ENCODE measurements at regions not wholly inside any gene's neighbourhood (a gene's known extent, or its start where the extent isn't known, plus 50 kb on each side); places are given as distances from the start of the nearest gene placed in this dataset.
"Not testable (repeated sequence)": the region's sequence is repeated elsewhere in the genome, so short reads cannot be mapped to it uniquely, and the experiment has no call there.

DNA sequence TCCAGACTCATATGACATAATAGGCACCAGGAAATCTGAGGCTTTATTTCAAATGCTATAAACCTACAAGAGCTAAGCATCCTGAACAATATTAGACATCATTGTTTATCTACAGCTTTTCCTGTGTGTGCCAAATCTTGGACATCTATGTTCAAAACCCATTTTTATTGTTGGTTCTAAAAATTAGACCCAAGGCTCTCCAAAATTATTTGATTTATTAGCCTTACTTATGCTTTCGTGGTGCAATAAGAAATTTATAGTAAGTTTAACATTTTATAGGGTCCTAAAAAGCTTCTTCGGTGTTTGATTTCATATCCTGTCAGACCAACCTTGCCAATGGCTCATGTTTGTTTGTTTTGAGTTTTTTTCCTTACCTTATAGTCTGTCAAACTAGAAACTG is 1014.5 kb upstream of the MANEA start:
- no peaks in the 10 kb centered on the region for H3K4me1 Mint-ChIP-seq
- no peaks in the 10 kb centered on the region for H3K27me3 Mint-ChIP-seq (ENCODE audit: low read depth in 3 of 3)
- H3K9me3 Mint-ChIP-seq: peaks cover 12 to 45% (median 34%) of the 10 kb centered on the region in 6 donors
- H3K4me3 Mint-ChIP-seq: no peak overlapping the region
- DNase-seq: no peak
- H3K36me3 Mint-ChIP-seq: no peaks in the 10 kb centered on the region
- H3K27ac Mint-ChIP-seq: no peak overlapping the region

DNA sequence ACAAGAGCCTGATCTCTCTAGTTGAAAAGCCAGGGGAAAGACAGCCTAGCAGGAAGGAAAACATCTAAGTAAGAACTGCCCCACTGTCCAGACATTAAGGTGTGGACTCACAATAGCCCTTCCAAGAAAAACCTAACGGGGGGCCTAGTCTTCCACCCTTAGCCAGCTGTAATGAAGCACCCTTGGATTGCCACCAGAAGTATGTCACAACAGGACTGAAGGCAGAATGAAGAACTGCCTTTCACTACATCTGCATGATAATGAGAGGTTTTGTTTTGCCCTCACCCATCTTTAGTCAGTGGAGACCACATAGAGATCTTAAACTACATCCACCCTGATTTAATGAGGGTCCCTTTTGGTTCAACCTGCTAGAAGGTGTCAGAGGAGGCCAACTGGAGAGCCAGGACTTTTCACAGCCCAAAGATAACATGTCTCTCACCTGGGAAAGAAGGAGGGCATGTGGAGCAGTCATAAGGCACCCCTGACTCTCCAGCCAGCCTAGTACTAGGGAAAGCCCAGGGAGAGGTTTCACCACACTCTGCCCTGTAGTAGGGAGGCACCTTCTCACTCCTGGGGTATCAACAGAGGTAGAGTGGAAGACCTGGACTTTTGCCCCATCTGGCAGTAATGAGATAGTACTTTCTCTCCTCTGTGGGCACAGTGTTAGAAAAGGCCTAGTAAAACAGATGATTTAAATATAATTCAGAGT is 1017.4 kb upstream of the MANEA start:
- Mint-ChIP-seq H3K27me3 (ENCODE audit: low read depth in 3 of 3) (peaks cover 0 to 4% (median 0%) of the 10 kb centered on the region in 3 donors), H3K9me3 (peaks cover 14 to 49% (median 33%) of the 10 kb centered on the region in 6 donors), H3K36me3 (peaks cover 0 to 7% (median 4%) of the 10 kb centered on the region in 3 donors), H3K4me1 (no peaks in the 10 kb centered on the region), H3K27ac (no peak overlapping the region), H3K4me3 (no peak overlapping the region)
- DNase-seq: no peak

DNA sequence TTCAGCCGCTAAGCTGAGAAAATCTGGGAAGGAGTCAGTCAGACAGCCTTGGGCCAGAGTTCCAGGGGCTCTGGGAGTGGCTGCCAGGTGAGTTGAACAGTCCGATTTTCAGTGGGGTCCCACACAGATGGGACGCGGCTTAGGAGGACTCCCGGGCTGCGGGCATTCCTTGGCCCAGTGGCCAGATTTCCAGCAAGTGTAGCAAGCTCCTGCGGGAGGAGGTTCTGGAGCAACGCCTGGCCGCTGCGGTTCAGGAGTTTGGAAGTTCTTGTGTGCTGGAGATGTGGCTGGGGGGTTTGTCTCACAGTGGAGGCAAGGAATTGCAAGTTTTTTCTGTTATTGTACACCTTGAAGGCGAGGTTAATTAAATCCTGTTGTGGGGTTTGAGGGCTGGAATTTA is 1020.1 kb upstream of the MANEA start:
- not testable (repeated sequence) for H3K4me3 Mint-ChIP-seq; H3K4me1 Mint-ChIP-seq; H3K27me3 Mint-ChIP-seq (ENCODE audit: low read depth in 3 of 3); H3K27ac Mint-ChIP-seq; DNase-seq
- peaks cover 2 to 10% (median 4%) of the 10 kb centered on the region in 3 donors for H3K36me3 Mint-ChIP-seq
- peaks cover 16 to 54% (median 44%) of the 10 kb centered on the region in 6 donors for H3K9me3 Mint-ChIP-seq

DNA sequence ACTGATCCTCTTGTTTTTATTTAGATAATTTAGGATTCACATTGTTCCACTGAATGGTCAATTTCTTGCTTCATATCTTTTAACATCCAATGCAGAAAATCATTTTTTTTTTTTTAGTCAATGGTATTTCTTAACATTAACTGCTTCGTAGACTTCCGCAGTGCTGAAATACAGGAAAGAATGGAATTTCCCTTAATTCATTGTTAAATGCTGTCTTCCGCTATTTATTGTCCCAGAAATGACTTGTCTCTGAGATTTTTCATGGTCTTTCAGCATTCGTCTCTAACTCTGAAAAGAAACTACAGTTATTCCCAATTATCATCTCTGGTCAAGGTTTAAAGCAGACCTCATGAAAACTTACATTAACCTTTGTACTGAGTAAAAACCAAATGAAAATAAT is 1029.1 kb upstream of the MANEA start:
- H3K27ac Mint-ChIP-seq: no peak overlapping the region
- H3K9me3 Mint-ChIP-seq: peaks cover 2 to 32% (median 15%) of the 10 kb centered on the region in 6 donors
- H3K36me3 Mint-ChIP-seq: no peaks in the 10 kb centered on the region
- peaks cover 0 to 1% (median 0%) of the 10 kb centered on the region in 3 donors for H3K27me3 Mint-ChIP-seq (ENCODE audit: low read depth in 3 of 3)
- no peak overlapping the region for H3K4me3 Mint-ChIP-seq
- H3K4me1 Mint-ChIP-seq: no peaks in the 10 kb centered on the region
- no peak for DNase-seq

DNA sequence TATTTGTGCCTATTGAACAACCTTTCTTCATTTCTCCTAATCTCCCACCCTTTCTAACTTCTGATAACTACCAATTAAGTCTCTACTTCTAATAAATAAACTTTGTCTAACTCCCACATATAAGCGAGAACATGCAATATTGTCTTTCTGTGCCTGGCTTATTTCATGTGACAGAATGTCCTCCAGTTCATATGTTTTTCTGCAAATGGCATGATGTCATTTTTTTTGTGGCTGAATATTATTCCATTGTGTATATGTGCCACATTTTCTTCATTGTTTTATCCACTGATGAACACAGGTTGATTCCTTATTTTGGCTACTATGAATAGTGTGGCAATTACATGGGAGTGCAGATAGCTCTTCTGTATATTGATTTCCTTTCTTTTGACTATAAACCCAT is 1041.5 kb upstream of the MANEA start:
- Mint-ChIP-seq H3K9me3 (peaks cover 14 to 48% (median 35%) of the 10 kb centered on the region in 6 donors), H3K4me3 (no peak overlapping the region), H3K4me1 (no peaks in the 10 kb centered on the region), H3K27me3 (ENCODE audit: low read depth in 3 of 3) (peaks cover 0 to 3% (median 0%) of the 10 kb centered on the region in 3 donors), H3K27ac (no peak overlapping the region), H3K36me3 (peaks cover 0 to 6% (median 0%) of the 10 kb centered on the region in 3 donors)
- no peak for DNase-seq

DNA sequence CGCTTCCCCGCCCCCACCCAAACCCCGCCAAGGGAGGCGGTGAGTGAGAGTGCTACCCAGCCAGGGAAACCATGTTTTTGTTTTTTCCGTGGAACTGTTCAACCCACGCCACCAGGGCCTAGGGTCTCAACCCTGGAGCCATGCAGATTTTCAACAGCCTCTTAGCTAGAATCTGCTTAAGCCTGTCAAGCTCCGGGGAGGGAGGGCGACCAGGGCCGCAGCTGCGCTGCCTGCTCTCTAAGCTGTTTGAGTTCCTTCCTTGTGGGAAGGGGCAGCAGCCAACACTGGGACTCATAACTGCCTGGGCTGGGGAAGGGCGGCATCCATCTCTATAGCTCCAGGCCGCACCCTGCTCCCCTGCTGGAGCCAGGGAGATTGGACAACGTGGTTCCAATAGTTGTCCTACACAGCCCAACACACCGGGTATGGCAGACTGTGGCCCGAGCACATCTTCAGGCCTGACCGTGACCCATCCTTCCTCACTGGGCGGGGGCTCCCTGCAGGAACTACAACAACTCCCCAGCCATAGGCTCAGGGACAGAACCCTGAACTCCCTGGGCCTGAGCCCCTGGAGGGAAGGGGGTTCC is 1065.7 kb upstream of the MANEA start:
- H3K4me3 Mint-ChIP-seq: no peak overlapping the region
- no peaks in the 10 kb centered on the region for H3K36me3 Mint-ChIP-seq
- no peaks in the 10 kb centered on the region for H3K4me1 Mint-ChIP-seq
- H3K27ac Mint-ChIP-seq: no peak overlapping the region
- peaks cover 0 to 2% (median 2%) of the 10 kb centered on the region in 3 donors for H3K27me3 Mint-ChIP-seq (ENCODE audit: low read depth in 3 of 3)
- peaks cover 0 to 9% (median 4%) of the 10 kb centered on the region in 6 donors for H3K9me3 Mint-ChIP-seq
- no peak for DNase-seq

DNA sequence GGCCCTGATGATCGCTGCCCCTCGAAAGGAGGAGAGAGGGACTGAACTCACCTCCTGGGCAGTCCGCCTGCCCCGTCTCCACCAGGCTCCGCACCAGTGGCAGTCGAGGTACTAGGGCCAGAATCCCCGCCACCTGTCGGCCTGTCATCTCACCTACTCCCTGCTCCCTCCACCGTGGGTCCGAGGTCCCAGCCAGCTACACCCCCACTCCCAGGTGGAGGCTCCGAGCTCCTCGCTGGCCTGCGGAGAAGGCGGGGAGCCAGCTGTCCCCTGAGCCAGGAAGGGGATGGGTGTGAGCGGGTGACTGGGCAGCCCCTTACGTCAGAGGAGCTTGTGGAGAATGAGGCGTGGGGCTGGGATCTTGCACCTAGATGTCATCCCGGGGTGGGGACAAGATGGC is 1066.5 kb upstream of the MANEA start:
- Mint-ChIP-seq H3K36me3 (no peaks in the 10 kb centered on the region), H3K9me3 (peaks cover 0 to 9% (median 4%) of the 10 kb centered on the region in 6 donors), H3K27ac (no peak overlapping the region), H3K27me3 (ENCODE audit: low read depth in 3 of 3) (peaks cover 0 to 2% (median 2%) of the 10 kb centered on the region in 3 donors), H3K4me3 (no peak overlapping the region), H3K4me1 (no peaks in the 10 kb centered on the region)
- no peak for DNase-seq

DNA sequence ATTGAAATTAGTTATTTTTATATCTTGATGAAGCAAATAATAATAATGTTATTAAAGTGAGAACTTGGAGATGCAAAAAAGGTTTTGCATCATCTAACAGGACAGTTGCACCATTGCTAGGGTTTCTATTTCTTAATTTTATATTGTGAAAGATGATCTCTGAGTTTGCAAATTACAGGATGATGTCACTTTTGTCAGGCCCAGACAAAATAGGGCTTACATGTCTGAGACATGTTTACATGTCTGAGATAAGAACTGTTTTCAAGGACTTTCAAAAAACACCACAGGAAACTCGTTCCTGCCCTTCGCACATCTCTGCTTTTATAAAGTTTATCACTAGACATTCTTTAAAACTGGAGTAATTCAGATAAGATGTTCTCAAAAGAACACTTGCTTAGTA is 1075.8 kb upstream of the MANEA start:
- Mint-ChIP-seq H3K27ac (no peak overlapping the region), H3K27me3 (ENCODE audit: low read depth in 3 of 3) (no peaks in the 10 kb centered on the region), H3K4me1 (no peaks in the 10 kb centered on the region), H3K36me3 (no peaks in the 10 kb centered on the region), H3K9me3 (peaks cover 2 to 16% (median 7%) of the 10 kb centered on the region in 6 donors), H3K4me3 (no peak overlapping the region)
- DNase-seq: no peak

DNA sequence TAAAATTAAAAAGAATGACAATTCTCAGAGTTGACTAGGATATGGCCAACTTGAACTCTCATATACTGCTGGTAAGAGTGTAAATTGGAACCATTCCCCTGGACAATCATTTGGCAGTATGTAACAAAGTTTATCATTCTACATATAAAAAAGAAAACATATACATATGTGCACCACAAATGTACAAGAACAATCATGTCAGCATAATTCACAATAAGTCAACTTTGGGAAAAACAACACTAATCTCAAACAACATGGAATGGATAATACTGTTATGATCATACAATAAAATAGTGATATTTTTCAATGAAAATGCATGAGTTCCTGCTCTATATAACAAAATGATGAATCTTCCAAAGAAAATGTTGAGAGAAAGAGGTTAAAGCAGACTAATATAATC is 1078.7 kb upstream of the EPHA7 start:
- Mint-ChIP-seq H3K36me3 (no peaks in the 10 kb centered on the region), H3K4me3 (no peak overlapping the region), H3K4me1 (no peaks in the 10 kb centered on the region), H3K27ac (no peak overlapping the region), H3K9me3 (peaks cover 6 to 20% (median 10%) of the 10 kb centered on the region in 6 donors), H3K27me3 (ENCODE audit: low read depth in 3 of 3) (no peaks in the 10 kb centered on the region)
- no peak for DNase-seq

DNA sequence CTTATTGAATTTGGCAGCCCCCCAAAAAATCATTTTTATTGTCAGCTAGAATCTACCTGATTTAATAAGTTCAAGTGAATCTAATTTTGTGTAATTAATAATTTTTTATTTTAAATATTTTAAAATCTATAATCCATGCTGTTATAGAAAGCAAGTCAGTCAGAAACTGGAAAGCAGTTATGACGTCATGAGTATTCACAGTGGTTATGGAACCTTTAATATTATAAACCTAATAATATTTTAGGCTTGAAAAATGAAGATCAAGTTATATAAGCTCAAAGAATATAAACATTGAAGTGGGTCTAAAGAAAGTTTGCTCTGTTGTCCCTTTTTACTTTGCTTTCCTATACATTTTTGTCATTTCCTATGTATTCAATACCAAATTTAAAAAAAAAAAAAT is 1075.1 kb upstream of the EPHA7 start:
- no peaks in the 10 kb centered on the region for H3K27me3 Mint-ChIP-seq (ENCODE audit: low read depth in 3 of 3)
- no peaks in the 10 kb centered on the region for H3K36me3 Mint-ChIP-seq
- DNase-seq: no peak
- peaks cover 2 to 38% (median 10%) of the 10 kb centered on the region in 6 donors for H3K9me3 Mint-ChIP-seq
- no peaks in the 10 kb centered on the region for H3K4me1 Mint-ChIP-seq
- no peak overlapping the region for H3K4me3 Mint-ChIP-seq
- no peak overlapping the region for H3K27ac Mint-ChIP-seq

DNA sequence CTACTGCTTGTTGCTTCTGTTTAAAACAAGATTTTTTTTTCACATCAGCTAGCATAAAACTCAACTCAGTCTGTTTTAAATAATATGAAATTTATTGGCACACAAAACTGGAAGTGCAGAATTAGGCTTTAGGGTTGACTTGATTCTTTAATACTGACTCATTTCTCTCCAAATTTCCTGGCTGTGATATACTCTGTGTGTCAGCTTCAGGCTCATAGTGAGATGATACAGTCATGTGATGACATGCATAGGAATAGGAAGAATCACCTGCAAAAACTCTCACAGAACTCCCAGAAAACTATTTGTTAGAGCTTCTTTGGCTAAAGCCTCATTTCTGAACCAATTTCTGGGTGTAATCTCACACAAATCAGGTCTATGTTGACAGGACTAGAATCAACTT is 1068.0 kb upstream of the EPHA7 start:
- Mint-ChIP-seq H3K27me3 (ENCODE audit: low read depth in 3 of 3) (no peaks in the 10 kb centered on the region), H3K36me3 (no peaks in the 10 kb centered on the region), H3K4me1 (no peaks in the 10 kb centered on the region), H3K4me3 (no peak overlapping the region), H3K9me3 (peaks cover 0 to 16% (median 7%) of the 10 kb centered on the region in 6 donors), H3K27ac (no peak overlapping the region)
- DNase-seq: no peak

DNA sequence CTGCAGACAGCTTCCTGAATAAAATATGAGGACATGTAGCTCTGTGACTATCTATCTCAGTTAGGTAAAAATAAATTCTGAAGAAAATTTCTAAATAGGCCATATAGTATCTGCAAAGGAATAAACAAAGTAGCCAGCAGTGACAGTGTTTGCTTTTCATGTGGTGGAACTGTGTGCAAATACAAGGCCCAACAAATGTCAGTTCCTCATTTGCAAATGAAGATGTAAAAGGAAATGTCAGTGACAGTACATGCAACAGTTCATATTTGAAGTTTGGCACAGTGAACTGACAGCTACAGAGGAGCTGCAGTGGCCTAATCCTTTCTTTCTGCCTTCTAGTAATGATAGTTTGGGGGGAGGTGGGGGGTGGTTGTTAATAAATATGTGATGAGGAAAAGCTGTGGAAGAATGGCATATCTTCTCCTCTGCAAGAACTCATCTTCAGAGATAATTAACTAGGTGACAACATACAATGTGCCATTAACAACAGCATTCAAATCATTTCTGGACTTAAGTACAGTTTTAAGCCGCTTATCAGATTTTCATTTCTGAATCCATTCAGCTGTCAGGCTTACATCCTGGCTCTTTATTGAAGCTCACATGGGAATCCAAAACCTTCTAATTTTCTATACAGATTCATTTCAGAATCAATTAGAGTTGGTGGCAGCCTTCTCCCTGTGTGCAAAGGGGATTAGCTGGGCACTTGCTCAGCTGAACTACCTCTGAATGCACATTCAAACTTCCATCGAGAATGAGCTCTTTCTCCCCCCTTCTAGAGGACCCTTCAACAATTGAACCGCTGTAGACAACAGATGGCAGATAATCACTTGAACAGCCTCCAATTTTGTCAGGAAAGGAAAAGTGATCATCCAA is 1059.0 kb upstream of the EPHA7 start:
- Mint-ChIP-seq H3K27me3 (ENCODE audit: low read depth in 3 of 3) (peaks cover 0 to 2% (median 0%) of the 10 kb centered on the region in 3 donors), H3K4me1 (no peaks in the 10 kb centered on the region), H3K27ac (peak overlapping the region in 1 of 6 donors; percentile 5), H3K4me3 (no peak overlapping the region), H3K36me3 (no peaks in the 10 kb centered on the region), H3K9me3 (peaks cover 10 to 46% (median 22%) of the 10 kb centered on the region in 6 donors)
- no peak for DNase-seq

DNA sequence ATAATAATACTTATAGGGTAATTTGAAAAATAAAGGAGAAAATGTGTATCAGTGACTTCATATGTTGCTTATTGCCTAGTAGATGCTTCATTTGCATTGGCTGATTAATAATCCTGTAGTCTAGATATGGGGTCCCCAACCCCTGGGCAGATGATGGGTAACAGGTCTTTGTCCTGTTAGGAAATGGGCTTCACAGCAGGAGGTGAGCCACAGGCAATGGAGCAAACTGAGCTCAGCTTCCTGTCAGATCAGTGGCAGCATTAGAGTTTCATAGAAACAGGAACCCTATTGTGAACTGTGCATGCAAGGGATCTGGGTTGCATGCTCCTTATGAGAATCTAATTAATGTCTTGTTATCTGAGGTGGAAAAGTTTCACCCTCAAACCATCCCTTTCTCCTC is 1049.5 kb upstream of the EPHA7 start:
- H3K4me3 Mint-ChIP-seq: no peak overlapping the region
- H3K9me3 Mint-ChIP-seq: peaks cover 6 to 43% (median 14%) of the 10 kb centered on the region in 6 donors
- H3K36me3 Mint-ChIP-seq: no peaks in the 10 kb centered on the region
- no peaks in the 10 kb centered on the region for H3K4me1 Mint-ChIP-seq
- no peaks in the 10 kb centered on the region for H3K27me3 Mint-ChIP-seq (ENCODE audit: low read depth in 3 of 3)
- no peak overlapping the region for H3K27ac Mint-ChIP-seq
- DNase-seq: no peak

DNA sequence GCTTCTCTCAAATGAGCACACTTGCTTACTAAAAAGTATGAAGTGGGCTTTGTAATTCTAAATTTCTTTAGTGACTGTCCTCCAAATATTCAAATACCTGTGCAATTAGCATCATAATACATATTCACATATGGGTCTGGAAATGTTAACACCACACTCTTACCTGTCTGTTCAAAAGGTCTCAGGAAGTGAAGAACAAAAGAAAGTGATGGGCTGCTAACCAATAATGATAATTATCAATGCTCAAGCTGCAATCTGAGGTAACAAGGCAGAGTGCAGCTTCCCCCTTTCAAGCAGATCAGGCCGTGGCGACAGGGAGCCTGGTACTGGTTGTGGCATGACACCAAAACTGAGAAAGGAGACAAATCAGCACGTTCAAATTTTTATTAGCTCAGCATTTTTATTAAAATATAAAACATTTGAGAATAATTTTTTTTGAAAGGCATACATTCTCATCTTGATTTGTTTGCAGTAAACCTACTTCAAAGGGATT is 1044.7 kb upstream of the EPHA7 start:
- Mint-ChIP-seq H3K4me3 (no peak overlapping the region), H3K4me1 (no peaks in the 10 kb centered on the region), H3K27ac (no peak overlapping the region), H3K9me3 (peaks cover 10 to 50% (median 32%) of the 10 kb centered on the region in 6 donors), H3K27me3 (ENCODE audit: low read depth in 3 of 3) (peaks cover 0 to 2% (median 0%) of the 10 kb centered on the region in 3 donors), H3K36me3 (no peaks in the 10 kb centered on the region)
- DNase-seq: no peak
